Mesothelial cell of epicardium (in vitro differentiated cells): ENCODE measurements at regions not wholly inside any gene's neighbourhood (a gene's known extent, or its start where the extent isn't known, plus 50 kb on each side); places are given as distances from the start of the nearest gene placed in this dataset.

Source experiments
- DNase-seq, 2 experiments: peaks; one replicate each; pipeline ENCODE4 v3.0.0; 2021; ENCODE audit warnings: low spot score in 2 of 2; ENCODE audit not compliant: unreplicated experiment in 2 of 2
- H3K27ac Mint-ChIP-seq: 2 replicates; pipeline ENCODE4 v1.8.0; 2021; ENCODE audit warnings: mixed read lengths
- H3K27me3 Mint-ChIP-seq: 2 replicates; pipeline ENCODE4 v1.8.0; 2021; ENCODE audit warnings: low read depth, mixed read lengths
- H3K36me3 Mint-ChIP-seq: 2 replicates; pipeline ENCODE4 v1.8.0; 2021; ENCODE audit warnings: mixed read lengths
- H3K4me1 Mint-ChIP-seq: 2 replicates; pipeline ENCODE4 v1.8.0; 2021; ENCODE audit warnings: mixed read lengths
- H3K4me3 Mint-ChIP-seq: 2 replicates; pipeline ENCODE4 v1.8.0; 2021; ENCODE audit warnings: mild to moderate bottlenecking, moderate library complexity, mixed read lengths
- H3K9me3 Mint-ChIP-seq: 2 replicates; pipeline ENCODE4 v1.8.0; 2021; ENCODE audit warnings: mixed read lengths
- CTCF ChIP-seq: fragments of 200-600 bp; sonication (generic); IDR thresholded peaks from one replicate; pipeline ENCODE4 v1.5.0; 2021; ENCODE audit warnings: antibody characterized with exemption; ENCODE audit not compliant: unreplicated experiment

- TF ChIP-seq CTCF = no peak
- Mint-ChIP-seq H3K4me1 (peaks cover 1% of the 10 kb centered on the region), H3K9me3 (no peaks in the 10 kb centered on the region), H3K27ac (no peak overlapping the region), H3K36me3 (no peaks in the 10 kb centered on the region), H3K4me3 (no peak overlapping the region), H3K27me3 (peaks cover 57% of the 10 kb centered on the region)
- DNase-seq = no peak
Observed at GRCh38 chr13:111634410-111634809, 314.0 kb downstream of the TEX29 start.

- no peaks in the 10 kb centered on the region for H3K9me3 Mint-ChIP-seq
- no peak for TF ChIP-seq CTCF
- no peaks in the 10 kb centered on the region for H3K36me3 Mint-ChIP-seq
- H3K4me1 Mint-ChIP-seq = peaks cover 1% of the 10 kb centered on the region
- DNase-seq = no peak
- H3K4me3 Mint-ChIP-seq = no peak overlapping the region
- H3K27me3 Mint-ChIP-seq = peaks cover 62% of the 10 kb centered on the region
- H3K27ac Mint-ChIP-seq = no peak overlapping the region
Observed at GRCh38 chr13:111636271-111636670, 315.8 kb downstream of the TEX29 start.

- no peak overlapping the region for H3K4me3 Mint-ChIP-seq
- H3K9me3 Mint-ChIP-seq = no peaks in the 10 kb centered on the region
- no peak for TF ChIP-seq CTCF
- H3K36me3 Mint-ChIP-seq = no peaks in the 10 kb centered on the region
- no peak overlapping the region for H3K27ac Mint-ChIP-seq
- DNase-seq = no peak
- peaks cover 1% of the 10 kb centered on the region for H3K4me1 Mint-ChIP-seq
- peaks cover 67% of the 10 kb centered on the region for H3K27me3 Mint-ChIP-seq
Observed at GRCh38 chr13:111636804-111637203, 316.4 kb downstream of the TEX29 start.

GRCh38 chr13:111637365-111637764, 316.9 kb downstream of the TEX29 start:
- no peak overlapping the region for H3K27ac Mint-ChIP-seq
- TF ChIP-seq CTCF = no peak
- H3K9me3 Mint-ChIP-seq = no peaks in the 10 kb centered on the region
- peaks cover 63% of the 10 kb centered on the region for H3K27me3 Mint-ChIP-seq
- H3K4me1 Mint-ChIP-seq = peaks cover 1% of the 10 kb centered on the region
- no peak overlapping the region for H3K4me3 Mint-ChIP-seq
- H3K36me3 Mint-ChIP-seq = no peaks in the 10 kb centered on the region
- DNase-seq = no peak

GRCh38 chr13:111638233-111638632, 317.8 kb downstream of the TEX29 start:
- DNase-seq = no peak
- TF ChIP-seq CTCF = no peak
- H3K36me3 Mint-ChIP-seq = no peaks in the 10 kb centered on the region
- H3K4me3 Mint-ChIP-seq = no peak overlapping the region
- H3K9me3 Mint-ChIP-seq = no peaks in the 10 kb centered on the region
- H3K4me1 Mint-ChIP-seq = no peaks in the 10 kb centered on the region
- peaks cover 65% of the 10 kb centered on the region for H3K27me3 Mint-ChIP-seq
- H3K27ac Mint-ChIP-seq = no peak overlapping the region

GRCh38 chr13:111639196-111639705, 318.8 kb downstream of the TEX29 start:
- H3K9me3 Mint-ChIP-seq = no peaks in the 10 kb centered on the region
- DNase-seq = no peak
- H3K4me1 Mint-ChIP-seq = no peaks in the 10 kb centered on the region
- no peak for TF ChIP-seq CTCF
- H3K36me3 Mint-ChIP-seq = no peaks in the 10 kb centered on the region
- no peak overlapping the region for H3K27ac Mint-ChIP-seq
- no peak overlapping the region for H3K4me3 Mint-ChIP-seq
- H3K27me3 Mint-ChIP-seq = peaks cover 63% of the 10 kb centered on the region
